T47D (cell line): ENCODE measurements at regions not wholly inside any gene's neighbourhood (a gene's known extent, or its start where the extent isn't known, plus 50 kb on each side); places are given as distances from the start of the nearest gene placed in this dataset.
"Not testable (repeated sequence)": the region's sequence is repeated elsewhere in the genome, so short reads cannot be mapped to it uniquely, and the experiment has no call there.

Source experiments
- DNase-seq, 2 experiments: peaks; one replicate each; pipeline versions ENCODE4 v3.0.0 to v3.0.0-alpha.2; 2011 to 2012; ENCODE audit warnings: low read depth in 1 of 2, low spot score in 1 of 2
- JUND ChIP-seq: IDR thresholded peaks from 2 replicates; pipeline ENCODE4 v1.6.1; 2012; ENCODE audit warnings: low read depth
- in situ Hi-C: cut with HindIII; loops from 2 replicates; pipeline ENCODE4 v1.10.0; 2016; ENCODE audit warnings: low sequenced_read_pairs, low pct_unique_long_range_greater_than_20kb

DNA sequence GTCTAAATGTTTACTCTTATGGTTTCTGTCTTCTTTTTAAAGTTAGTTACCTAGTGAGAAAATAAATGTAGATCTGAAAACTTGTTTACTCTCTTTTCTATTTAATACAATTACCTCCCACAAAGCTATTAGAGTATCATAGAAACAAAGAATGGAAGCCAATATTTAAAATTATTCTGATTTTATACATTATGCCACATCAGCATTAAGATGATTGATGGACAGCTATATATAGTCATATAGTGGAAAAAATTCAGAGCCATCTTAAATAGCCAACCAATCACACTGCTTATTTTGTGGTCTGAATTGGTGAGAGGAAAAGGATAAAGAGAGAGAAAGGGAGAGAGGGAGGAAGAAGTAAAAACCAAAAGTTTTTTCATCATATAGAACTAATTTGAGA is 1101.8 kb downstream of the PCDH19 start:
- in situ Hi-C loops = no loop called here
- no peak for TF ChIP-seq JUND
- no peak for DNase-seq

DNA sequence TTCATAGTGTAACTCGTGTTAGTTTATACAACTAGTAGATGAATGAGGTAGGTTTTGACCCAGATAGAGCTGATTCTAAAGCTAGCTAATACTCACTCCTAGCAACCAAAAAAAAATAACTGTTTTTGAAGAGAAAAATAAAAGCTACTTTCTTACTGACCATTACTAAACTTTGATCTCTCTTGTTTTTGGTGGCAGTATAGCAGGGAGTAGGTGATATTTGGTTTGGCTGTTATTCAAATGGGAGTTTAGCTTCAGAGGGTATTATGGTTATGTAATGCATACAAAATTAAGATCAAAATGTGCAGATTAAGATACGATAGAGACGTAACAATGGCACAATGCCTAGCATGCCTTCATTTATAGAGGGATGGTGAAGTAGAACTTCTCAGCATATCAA is 1104.5 kb downstream of the PCDH19 start:
- in situ Hi-C loops = no loop called here
- DNase-seq = no peak
- no peak for TF ChIP-seq JUND

GRCh38 chrX:99301990-99302389 is 1108.1 kb downstream of the PCDH19 start:
- in situ Hi-C loops = no loop called here
- TF ChIP-seq JUND = no peak
- peak in 1 of 2 experiments; percentile 35 for DNase-seq

- no peak for DNase-seq
- in situ Hi-C loops = no loop called here
- no peak for TF ChIP-seq JUND
These were observed 1138.4 kb downstream of the PCDH19 start for GRCh38 chrX:99271641-99272040.

GRCh38 chrX:99266255-99266654 is 1143.8 kb downstream of the PCDH19 start:
- in situ Hi-C loops = no loop called here
- no peak for DNase-seq
- TF ChIP-seq JUND = no peak

DNA sequence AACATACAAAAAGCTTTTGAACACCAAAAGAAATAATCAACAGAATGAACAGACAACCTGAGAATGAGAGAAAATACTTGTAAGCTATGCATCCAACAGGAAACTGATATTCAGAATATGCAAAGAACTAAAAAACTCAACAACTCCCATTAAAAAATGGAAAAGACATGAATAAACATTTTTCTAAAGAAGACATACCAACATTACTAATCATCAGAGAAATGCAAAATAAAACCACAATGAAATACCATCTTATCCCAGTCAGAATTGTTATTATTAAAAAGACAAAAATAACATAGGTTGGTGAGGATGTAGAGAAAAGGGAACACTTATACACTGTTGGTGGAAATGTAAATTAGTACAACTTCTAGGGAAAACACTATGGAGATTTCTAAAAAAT is 1161.9 kb downstream of the PCDH19 start:
- no peak for TF ChIP-seq JUND
- in situ Hi-C loops = no loop called here
- no peak for DNase-seq

GRCh38 chrX:99242001-99242400 is 1168.1 kb downstream of the PCDH19 start:
- in situ Hi-C loops = no loop called here
- DNase-seq = no peak
- TF ChIP-seq JUND = no peak

DNA sequence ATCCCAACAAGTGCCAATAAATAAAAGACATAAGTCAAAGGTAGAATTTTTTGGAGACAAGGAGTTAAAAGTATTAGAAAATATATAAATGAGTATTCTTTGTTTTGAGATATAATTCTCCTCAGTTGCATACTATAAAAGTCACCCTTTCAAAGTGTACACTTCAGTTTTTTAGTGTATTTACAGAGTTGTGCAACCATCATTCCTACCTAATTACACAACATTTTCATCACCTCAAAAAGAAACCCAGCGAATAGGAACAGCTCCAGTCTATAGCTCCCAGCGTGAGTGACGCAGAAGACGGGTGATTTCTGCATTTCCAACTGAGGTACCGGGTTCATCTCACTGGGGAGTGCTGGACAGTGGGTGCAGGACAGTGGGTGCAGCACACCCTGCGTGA is 1175.7 kb downstream of the PCDH19 start:
- in situ Hi-C loops = not testable (repeated sequence)

DNA sequence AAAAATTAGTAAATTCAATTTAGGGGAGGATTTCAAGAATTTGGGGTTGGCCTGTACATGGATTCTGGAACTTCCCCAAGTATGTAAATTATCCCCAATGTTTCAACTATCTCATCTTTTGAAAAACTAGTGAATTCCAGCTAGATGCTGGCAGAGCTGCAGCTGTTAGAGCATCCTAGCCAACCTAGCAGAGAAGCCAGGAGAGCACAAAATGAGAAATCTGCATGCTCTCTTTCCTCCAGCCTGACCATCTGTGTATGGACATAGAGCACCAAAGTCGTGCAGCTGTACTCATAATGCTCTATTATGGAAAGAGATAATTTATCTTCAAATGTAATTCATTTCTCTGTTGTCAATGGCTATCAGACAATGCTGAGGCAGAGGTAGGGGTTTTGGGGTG is 1217.7 kb downstream of the PCDH19 start:
- in situ Hi-C loops = no loop called here
- DNase-seq = no peak
- no peak for TF ChIP-seq JUND

More for the DNA sequence above, 1175.7 kb downstream of the PCDH19 start:
- peak in 1 of 2 experiments; percentile 0 for DNase-seq

- no peak for TF ChIP-seq JUND
- in situ Hi-C loops = no loop called here
- peak in 1 of 2 experiments; percentile 3 for DNase-seq
These were observed 1225.9 kb downstream of the PCDH19 start for GRCh38 chrX:99184153-99184552.

DNA sequence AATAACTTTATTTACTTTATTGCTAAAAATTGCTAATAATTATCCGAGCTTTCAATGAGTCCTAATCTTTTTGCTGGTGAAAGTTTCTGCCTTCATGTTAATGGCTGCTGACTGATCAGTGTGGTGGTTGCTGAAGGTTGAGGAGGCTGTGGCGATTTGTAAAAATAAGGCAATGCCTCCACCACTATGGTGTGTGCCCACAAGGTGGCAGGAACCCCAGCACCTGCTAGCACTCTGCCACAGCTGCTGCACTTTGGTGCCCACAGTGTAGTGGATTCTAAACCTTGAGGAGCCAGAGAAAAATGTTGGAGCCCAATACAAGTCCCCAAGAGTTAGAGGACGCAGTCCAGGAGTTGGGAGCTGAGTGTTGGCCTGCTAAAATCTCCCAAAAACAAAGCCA is 1237.1 kb downstream of the PCDH19 start:
- no peak for TF ChIP-seq JUND
- peak in 1 of 2 experiments; percentile 1 for DNase-seq
- in situ Hi-C loops = no loop called here

- no peak for TF ChIP-seq JUND
These were observed 1267.3 kb downstream of the PCDH19 start for GRCh38 chrX:99142745-99143144.

DNA sequence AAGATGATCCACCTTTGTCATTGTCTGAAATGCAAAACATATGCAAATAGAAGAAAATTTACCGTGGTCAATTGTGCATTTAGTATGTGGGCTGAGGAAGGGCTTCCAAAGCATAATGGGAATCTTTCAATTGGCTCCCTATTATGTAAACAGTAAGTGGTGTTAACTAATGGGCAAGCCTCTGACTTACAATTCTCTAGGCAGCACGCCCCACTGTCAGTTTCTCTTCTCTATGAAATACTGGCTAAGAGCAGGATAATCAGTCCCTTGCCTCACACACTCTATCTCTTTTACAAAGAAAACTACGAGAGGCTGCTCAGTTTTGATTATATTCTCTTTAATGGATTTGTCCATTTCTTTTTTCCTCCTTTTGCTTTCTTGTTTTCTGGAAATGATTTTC is 1272.6 kb downstream of the PCDH19 start:
- in situ Hi-C loops = no loop called here
- DNase-seq = no peak
- TF ChIP-seq JUND = no peak

More at GRCh38 chrX:99142745-99143144, 1267.3 kb downstream of the PCDH19 start:
- in situ Hi-C loops = no loop called here
- no peak for DNase-seq

DNA sequence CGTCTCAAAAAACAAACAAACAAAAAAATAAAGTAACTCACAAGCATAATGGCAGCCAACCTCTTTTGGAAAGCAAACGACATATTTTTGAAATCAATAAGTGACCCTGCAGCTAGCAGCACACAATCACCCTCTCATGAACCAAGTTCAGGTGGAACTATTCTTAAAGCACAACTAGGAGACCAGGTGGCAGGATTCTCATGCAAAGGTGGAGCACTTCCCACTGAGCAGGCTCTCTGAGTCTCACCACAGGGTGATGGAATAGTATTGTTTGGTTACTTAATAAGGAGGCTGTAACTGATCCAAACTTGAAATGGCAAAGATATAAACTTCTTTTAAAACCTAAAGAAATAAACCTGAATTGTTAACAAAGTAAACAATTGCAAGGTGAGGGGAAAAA is 1293.1 kb downstream of the PCDH19 start:
- in situ Hi-C loops = no loop called here
- no peak for DNase-seq
- TF ChIP-seq JUND = no peak

GRCh38 chrX:99095965-99096635 is 1314.0 kb downstream of the PCDH19 start:
- in situ Hi-C loops = no loop called here
- DNase-seq = no peak
- TF ChIP-seq JUND = no peak
